ENCODE measurements at regions not wholly inside any gene's neighbourhood (a gene's known extent, or its start where the extent isn't known, plus 50 kb on each side); places are given as distances from the start of the nearest gene placed in this dataset.
A peak's percentile ranks its signal among the peaks of the same experiment; 100 is the strongest.

DNA sequence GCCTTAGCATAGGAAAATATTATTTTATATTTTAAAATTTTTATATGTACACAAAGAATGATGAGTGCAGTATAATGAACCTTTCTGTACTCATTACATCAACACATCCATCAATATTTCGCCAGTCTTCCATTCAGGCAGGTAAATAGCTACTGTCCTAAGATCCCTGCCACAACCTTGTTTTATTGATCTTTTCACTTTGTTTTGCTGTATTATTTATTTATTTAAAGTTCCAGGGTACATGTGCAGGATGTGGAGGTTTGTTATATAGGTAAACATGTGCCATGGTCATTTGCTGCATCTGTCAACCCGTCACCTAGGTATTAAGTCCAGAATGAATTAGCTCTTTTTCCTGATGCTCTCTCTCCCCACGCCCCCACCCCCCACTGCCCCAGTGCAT, 64.6 kb downstream of the INHBB start (continued):
- TF ChIP-seq, protein P1, sequence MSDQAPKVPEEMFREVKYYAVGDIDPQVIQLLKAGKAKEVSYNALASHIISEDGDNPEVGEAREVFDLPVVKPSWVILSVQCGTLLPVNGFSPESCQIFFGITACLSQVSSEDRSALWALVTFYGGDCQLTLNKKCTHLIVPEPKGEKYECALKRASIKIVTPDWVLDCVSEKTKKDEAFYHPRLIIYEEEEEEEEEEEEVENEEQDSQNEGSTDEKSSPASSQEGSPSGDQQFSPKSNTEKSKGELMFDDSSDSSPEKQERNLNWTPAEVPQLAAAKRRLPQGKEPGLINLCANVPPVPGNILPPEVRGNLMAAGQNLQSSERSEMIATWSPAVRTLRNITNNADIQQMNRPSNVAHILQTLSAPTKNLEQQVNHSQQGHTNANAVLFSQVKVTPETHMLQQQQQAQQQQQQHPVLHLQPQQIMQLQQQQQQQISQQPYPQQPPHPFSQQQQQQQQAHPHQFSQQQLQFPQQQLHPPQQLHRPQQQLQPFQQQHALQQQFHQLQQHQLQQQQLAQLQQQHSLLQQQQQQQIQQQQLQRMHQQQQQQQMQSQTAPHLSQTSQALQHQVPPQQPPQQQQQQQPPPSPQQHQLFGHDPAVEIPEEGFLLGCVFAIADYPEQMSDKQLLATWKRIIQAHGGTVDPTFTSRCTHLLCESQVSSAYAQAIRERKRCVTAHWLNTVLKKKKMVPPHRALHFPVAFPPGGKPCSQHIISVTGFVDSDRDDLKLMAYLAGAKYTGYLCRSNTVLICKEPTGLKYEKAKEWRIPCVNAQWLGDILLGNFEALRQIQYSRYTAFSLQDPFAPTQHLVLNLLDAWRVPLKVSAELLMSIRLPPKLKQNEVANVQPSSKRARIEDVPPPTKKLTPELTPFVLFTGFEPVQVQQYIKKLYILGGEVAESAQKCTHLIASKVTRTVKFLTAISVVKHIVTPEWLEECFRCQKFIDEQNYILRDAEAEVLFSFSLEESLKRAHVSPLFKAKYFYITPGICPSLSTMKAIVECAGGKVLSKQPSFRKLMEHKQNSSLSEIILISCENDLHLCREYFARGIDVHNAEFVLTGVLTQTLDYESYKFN (CRISPR knock-in tag; conservative IDR thresholded peaks at IDR 0.05), result peak; percentile 32; the same call in 1 of the 2 replicates
- TF ChIP-seq HIVEP1 (CRISPR knock-in tag; IDR thresholded peaks at IDR 0.05) (no peak), NR2F1 (CRISPR knock-in tag; IDR thresholded peaks at IDR 0.05) (no peak), ISX (CRISPR knock-in tag; conservative IDR thresholded peaks at IDR 0.05) (no peak)

- no peaks in the 10 kb centered on the region for H3K36me3 ChIP-seq (replicated peaks in 1 of 2; ENCODE audit: control insufficient read depth in 1 of 2, insufficient read depth in 2 of 2, low read length in 2 of 2)
- no peaks in the 10 kb centered on the region for H3K79me2 ChIP-seq (ENCODE audit: insufficient read depth, low read length)
- H3K27me3 ChIP-seq (ENCODE audit: control insufficient read depth in 1 of 2, insufficient read depth in 2 of 2, low read length in 2 of 2), result peaks cover 0 to 29% of the 10 kb centered on the region in 2 experiments; a peak in 4 of 5 replicates
- H3K4me1 ChIP-seq (ENCODE audit: insufficient read depth, low read length), result no peaks in the 10 kb centered on the region
- TF ChIP-seq ELF3 (CRISPR knock-in tag; IDR thresholded peaks at IDR 0.05), result no peak
- TF ChIP-seq, protein P2, sequence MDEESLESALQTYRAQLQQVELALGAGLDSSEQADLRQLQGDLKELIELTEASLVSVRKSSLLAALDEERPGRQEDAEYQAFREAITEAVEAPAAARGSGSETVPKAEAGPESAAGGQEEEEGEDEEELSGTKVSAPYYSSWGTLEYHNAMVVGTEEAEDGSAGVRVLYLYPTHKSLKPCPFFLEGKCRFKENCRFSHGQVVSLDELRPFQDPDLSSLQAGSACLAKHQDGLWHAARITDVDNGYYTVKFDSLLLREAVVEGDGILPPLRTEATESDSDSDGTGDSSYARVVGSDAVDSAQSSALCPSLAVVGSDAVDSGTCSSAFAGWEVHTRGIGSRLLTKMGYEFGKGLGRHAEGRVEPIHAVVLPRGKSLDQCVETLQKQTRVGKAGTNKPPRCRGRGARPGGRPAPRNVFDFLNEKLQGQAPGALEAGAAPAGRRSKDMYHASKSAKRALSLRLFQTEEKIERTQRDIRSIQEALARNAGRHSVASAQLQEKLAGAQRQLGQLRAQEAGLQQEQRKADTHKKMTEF (CRISPR knock-in tag; IDR thresholded peaks at IDR 0.05), result no peak
- H2AFZ ChIP-seq (ENCODE audit: low read length), result no peak overlapping the region
- no TSS peak for BruUV-seq (replicated peaks)
- in situ Hi-C loops (cut with HindIII; ENCODE audit: extremely low pct_ligation_motif_present, low pct_unique_long_range_greater_than_20kb), result no loop called here
- H3K4me3 ChIP-seq (replicated peaks in 1 of 3; ENCODE audit: insufficient read depth in 1 of 3, low read depth in 2 of 3, low read length in 3 of 3), result no peak overlapping the region
- FAIRE-seq (no peak), DNase-seq (ENCODE audit: low spot score) (no peak), ATAC-seq (no peak)
- intact Hi-C loops (cut with micrococcal nuclease; ENCODE audit: unreplicated experiment), result no loop called here
- CTCF ChIA-PET (ENCODE audit: low intra/inter-chr PET ratio, low total read pairs), result no interaction called here
- H3K9me3 ChIP-seq (ENCODE audit: low read length), result peaks cover 1% of the 10 kb centered on the region
- no peak overlapping the region for H3K27ac ChIP-seq (ENCODE audit: extremely low read length, insufficient read depth, low read length)
- no peak overlapping the region for H3K4me2 ChIP-seq (ENCODE audit: low read depth, low read length)
- 2% methylated on average over 1 of the region's 1 CpG for WGBS (ENCODE audit: low lambda C conversion rate)
- H4K20me1 ChIP-seq (ENCODE audit: insufficient read depth, low read length), result no peaks in the 10 kb centered on the region
- POLR2A ChIA-PET, result no interaction called here
- no peak overlapping the region for H3K9ac ChIP-seq (ENCODE audit: insufficient read depth, low read depth, low read length)
Measured at GRCh38 chr2:120415060-120415459, 69.1 kb downstream of the INHBB start.
